NB4 (cell line): ENCODE measurements at regions not wholly inside any gene's neighbourhood (a gene's known extent, or its start where the extent isn't known, plus 50 kb on each side); places are given as distances from the start of the nearest gene placed in this dataset.

Experiments
- DNase-seq: peaks from one replicate; pipeline ENCODE4 v3.0.0; 2010; ENCODE audit warnings: low read depth
- H3K4me3 ChIP-seq: one replicate; pipeline ENCODE4 v1.5.1; 2011; ENCODE audit warnings: mild to moderate bottlenecking, low read depth, low read length, moderate library complexity
- MYC ChIP-seq: IDR thresholded peaks from 2 replicates; pipeline ENCODE4 v1.6.1; 2011; ENCODE audit warnings: low read depth, low read length
- POLR2A ChIP-seq: IDR thresholded peaks from 2 replicates; pipeline ENCODE4 v1.6.1; 2011; ENCODE audit warnings: mild to moderate bottlenecking; ENCODE audit not compliant: insufficient read length; ENCODE audit errors: extremely low read depth
- TF ChIP-seq, protein P1 (sequence below): IDR thresholded peaks from one replicate; pipeline ENCODE4 v1.5.1; 2012; ENCODE audit warnings: low read depth, low read length
- TF ChIP-seq, protein P2 (sequence below): IDR thresholded peaks from 2 replicates; pipeline ENCODE4 v1.6.1; 2011; ENCODE audit warnings: low read depth, low read length

DNA sequence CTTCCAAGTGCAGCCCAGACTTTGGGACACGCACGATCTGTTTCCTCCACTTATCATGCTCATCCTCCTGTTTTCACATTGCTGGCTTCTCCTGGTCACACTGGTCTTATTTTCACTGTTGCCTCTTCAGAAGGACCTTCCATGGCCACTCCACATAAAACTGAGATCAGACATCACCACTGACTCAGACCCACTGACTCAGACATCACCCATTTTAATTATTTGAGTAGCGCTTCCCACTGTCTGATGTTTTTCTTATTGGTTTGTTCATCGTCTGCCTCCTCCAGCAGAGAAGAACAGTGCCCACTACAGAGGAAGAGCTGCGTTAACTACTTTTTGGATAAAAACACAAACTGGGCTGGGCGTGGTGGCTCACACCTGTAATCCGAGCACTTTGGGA, 270.5 kb upstream of the PWP1 start:
- H3K4me3 ChIP-seq, result no peak overlapping the region
- TF ChIP-seq, protein P1, sequence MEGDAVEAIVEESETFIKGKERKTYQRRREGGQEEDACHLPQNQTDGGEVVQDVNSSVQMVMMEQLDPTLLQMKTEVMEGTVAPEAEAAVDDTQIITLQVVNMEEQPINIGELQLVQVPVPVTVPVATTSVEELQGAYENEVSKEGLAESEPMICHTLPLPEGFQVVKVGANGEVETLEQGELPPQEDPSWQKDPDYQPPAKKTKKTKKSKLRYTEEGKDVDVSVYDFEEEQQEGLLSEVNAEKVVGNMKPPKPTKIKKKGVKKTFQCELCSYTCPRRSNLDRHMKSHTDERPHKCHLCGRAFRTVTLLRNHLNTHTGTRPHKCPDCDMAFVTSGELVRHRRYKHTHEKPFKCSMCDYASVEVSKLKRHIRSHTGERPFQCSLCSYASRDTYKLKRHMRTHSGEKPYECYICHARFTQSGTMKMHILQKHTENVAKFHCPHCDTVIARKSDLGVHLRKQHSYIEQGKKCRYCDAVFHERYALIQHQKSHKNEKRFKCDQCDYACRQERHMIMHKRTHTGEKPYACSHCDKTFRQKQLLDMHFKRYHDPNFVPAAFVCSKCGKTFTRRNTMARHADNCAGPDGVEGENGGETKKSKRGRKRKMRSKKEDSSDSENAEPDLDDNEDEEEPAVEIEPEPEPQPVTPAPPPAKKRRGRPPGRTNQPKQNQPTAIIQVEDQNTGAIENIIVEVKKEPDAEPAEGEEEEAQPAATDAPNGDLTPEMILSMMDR, result no peak
- DNase-seq, result no peak

GRCh38 chr12:107415834-107416233, 269.8 kb upstream of the PWP1 start:
- no peak overlapping the region for H3K4me3 ChIP-seq
- TF ChIP-seq, protein P2, sequence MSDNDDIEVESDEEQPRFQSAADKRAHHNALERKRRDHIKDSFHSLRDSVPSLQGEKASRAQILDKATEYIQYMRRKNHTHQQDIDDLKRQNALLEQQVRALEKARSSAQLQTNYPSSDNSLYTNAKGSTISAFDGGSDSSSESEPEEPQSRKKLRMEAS, result no peak
- TF ChIP-seq, protein P1, result no peak
- no peak for TF ChIP-seq POLR2A
- no peak for TF ChIP-seq MYC
- no peak for DNase-seq

DNA sequence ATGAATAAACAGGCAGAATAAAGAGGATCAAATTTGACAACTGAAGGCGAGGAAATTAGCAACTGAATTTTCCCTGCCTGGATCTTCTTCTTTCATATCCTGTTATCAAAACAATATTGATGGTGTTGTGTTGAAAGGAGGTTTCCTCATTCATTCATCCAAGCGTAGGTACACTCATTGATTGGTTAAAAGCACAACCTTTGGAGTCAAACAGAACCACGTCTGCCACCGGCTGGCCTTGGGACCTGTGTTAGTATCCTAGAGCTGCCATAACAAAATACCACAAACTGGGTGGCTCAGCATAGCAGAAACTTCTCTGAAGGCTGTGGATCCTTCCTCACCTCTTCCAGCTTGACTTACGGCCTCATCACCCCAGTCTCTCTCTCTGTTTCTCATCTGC, 268.6 kb upstream of the PWP1 start:
- TF ChIP-seq MYC (no peak), POLR2A (no peak)
- TF ChIP-seq, protein P2, result no peak
- TF ChIP-seq, protein P1, result no peak
- no peak overlapping the region for H3K4me3 ChIP-seq
- no peak for DNase-seq

DNA sequence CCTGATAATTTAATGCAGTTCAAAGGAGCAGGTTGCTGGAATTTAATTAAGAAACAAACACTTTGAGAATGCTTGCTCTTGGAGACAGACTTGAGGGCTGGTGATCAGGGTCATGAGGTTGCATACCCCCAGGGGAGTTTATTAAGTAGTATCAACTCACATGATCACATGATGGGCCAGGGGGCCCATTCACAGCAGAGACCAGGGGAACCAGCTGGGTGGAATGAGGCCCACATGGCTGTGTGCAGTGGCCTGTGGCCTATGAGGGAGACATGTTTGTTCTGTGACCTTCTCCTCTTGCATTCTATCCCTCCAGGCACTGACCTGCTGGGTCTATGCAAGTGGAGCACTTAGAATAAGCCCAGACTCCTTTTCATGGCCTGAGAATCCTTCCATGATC, 266.6 kb upstream of the PWP1 start:
- H3K4me3 ChIP-seq, result no peak overlapping the region
- no peak for DNase-seq
- TF ChIP-seq, protein P1, result no peak
- TF ChIP-seq, protein P2, result no peak
- TF ChIP-seq POLR2A (no peak), MYC (no peak)

- TF ChIP-seq MYC, result no peak
- TF ChIP-seq POLR2A, result no peak
- TF ChIP-seq, protein P2, result no peak
- TF ChIP-seq, protein P1, result no peak
- no peak overlapping the region for H3K4me3 ChIP-seq
- DNase-seq, result no peak
Observed at GRCh38 chr12:107423531-107423930, 262.1 kb upstream of the PWP1 start.

- no peak overlapping the region for H3K4me3 ChIP-seq
- no peak for TF ChIP-seq MYC
- TF ChIP-seq, protein P2, result no peak
- no peak for TF ChIP-seq POLR2A
- TF ChIP-seq, protein P1, result no peak
- DNase-seq, result no peak
Observed at GRCh38 chr12:107429006-107429705, 256.4 kb upstream of the PWP1 start.
